AG04450 (cell line): ENCODE measurements at regions not wholly inside any gene's neighbourhood (a gene's known extent, or its start where the extent isn't known, plus 50 kb on each side); places are given as distances from the start of the nearest gene placed in this dataset.

Experiments used
- CTCF ChIA-PET: fragments of 300-600, 350-600 bp; formaldehyde crosslinking; extraction: SDS; loops from one replicate; lab custom pipeline; 2022; ENCODE audit warnings: antibody characterized with exemption, inconsistent platforms; lab: Charles Lee
- POLR2A ChIA-PET: fragments of 350-600 bp; formaldehyde crosslinking; extraction: SDS; loops from one replicate; lab custom pipeline; 2021; ENCODE audit warnings: antibody characterized with exemption, inconsistent platforms; lab: Yijun Ruan, JAX
- DNase-seq: peaks from one replicate; pipeline ENCODE4 v3.0.0-alpha.2; 2011; ENCODE audit warnings: low read depth, low spot score
- H3K27ac ChIP-seq: one replicate; pipeline ENCODE4 v1.5.1; 2012; ENCODE audit warnings: low read depth, low read length, control low read depth
- H3K27me3 ChIP-seq: one replicate; pipeline ENCODE4 v1.6.0; 2012; ENCODE audit warnings: low read length; ENCODE audit not compliant: control insufficient read depth, insufficient read depth
- H3K4me3 ChIP-seq: 2 replicates; pipeline ENCODE4 v1.5.1; 2011; ENCODE audit warnings: mild to moderate bottlenecking, low read depth, low read length, control low read depth
- H3K9me3 ChIP-seq: 2 replicates; pipeline ENCODE4 v1.5.1; 2012; ENCODE audit warnings: low read length; ENCODE audit not compliant: control insufficient read depth, insufficient read depth
- TF ChIP-seq, protein P1 (sequence below): IDR thresholded peaks from 2 replicates; pipeline ENCODE4 v1.5.1; 2011; ENCODE audit warnings: low read depth, low read length, control low read depth, inconsistent platforms

GRCh38 chr10:118516716-118517115, 78.7 kb downstream of the PRLHR start:
- Histone ChIP-seq H3K9me3 (no peaks in the 10 kb centered on the region), H3K27ac (no peak overlapping the region), H3K27me3 (no peaks in the 10 kb centered on the region), H3K4me3 (no peak overlapping the region)
- no peak for DNase-seq
- TF ChIP-seq, protein P1, sequence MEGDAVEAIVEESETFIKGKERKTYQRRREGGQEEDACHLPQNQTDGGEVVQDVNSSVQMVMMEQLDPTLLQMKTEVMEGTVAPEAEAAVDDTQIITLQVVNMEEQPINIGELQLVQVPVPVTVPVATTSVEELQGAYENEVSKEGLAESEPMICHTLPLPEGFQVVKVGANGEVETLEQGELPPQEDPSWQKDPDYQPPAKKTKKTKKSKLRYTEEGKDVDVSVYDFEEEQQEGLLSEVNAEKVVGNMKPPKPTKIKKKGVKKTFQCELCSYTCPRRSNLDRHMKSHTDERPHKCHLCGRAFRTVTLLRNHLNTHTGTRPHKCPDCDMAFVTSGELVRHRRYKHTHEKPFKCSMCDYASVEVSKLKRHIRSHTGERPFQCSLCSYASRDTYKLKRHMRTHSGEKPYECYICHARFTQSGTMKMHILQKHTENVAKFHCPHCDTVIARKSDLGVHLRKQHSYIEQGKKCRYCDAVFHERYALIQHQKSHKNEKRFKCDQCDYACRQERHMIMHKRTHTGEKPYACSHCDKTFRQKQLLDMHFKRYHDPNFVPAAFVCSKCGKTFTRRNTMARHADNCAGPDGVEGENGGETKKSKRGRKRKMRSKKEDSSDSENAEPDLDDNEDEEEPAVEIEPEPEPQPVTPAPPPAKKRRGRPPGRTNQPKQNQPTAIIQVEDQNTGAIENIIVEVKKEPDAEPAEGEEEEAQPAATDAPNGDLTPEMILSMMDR, result no peak
- ChIA-PET CTCF (no interaction called here), POLR2A (no interaction called here)

DNA sequence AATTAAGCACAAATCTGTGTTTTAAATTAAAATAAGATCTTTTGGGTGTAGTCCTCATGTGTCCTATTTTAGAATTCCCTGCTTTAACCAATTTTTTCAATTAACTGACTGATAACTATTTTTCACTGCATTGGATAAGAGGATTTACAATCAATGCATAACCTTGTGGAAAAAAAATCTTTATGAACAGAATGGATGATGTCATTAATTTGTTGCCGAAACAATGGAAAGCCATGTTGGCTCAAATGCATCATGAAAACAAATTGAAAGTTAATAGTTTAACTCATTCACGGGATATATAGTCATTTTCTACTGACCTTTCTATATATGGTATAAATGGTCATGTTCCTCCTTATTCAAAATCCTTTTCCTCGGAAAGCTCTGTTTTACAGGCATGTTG, 82.3 kb downstream of the PRLHR start:
- no peak overlapping the region for H3K27ac ChIP-seq
- CTCF ChIA-PET, result no interaction called here
- POLR2A ChIA-PET, result no interaction called here
- DNase-seq, result no peak
- no peak overlapping the region for H3K4me3 ChIP-seq
- H3K9me3 ChIP-seq, result no peaks in the 10 kb centered on the region
- no peaks in the 10 kb centered on the region for H3K27me3 ChIP-seq
- TF ChIP-seq, protein P1, result no peak

GRCh38 chr10:118511711-118512110, 83.7 kb downstream of the PRLHR start:
- Histone ChIP-seq H3K27me3 (no peaks in the 10 kb centered on the region), H3K9me3 (no peaks in the 10 kb centered on the region), H3K27ac (no peak overlapping the region), H3K4me3 (no peak overlapping the region)
- TF ChIP-seq, protein P1, result no peak
- no peak for DNase-seq
- POLR2A ChIA-PET, result no interaction called here
- CTCF ChIA-PET, result no interaction called here

GRCh38 chr10:118508863-118509262, 86.6 kb downstream of the PRLHR start:
- no peak overlapping the region for H3K4me3 ChIP-seq
- H3K27ac ChIP-seq, result no peak overlapping the region
- H3K27me3 ChIP-seq, result no peaks in the 10 kb centered on the region
- CTCF ChIA-PET, result no interaction called here
- TF ChIP-seq, protein P1, result no peak
- DNase-seq, result no peak
- POLR2A ChIA-PET, result no interaction called here
- H3K9me3 ChIP-seq, result no peaks in the 10 kb centered on the region

DNA sequence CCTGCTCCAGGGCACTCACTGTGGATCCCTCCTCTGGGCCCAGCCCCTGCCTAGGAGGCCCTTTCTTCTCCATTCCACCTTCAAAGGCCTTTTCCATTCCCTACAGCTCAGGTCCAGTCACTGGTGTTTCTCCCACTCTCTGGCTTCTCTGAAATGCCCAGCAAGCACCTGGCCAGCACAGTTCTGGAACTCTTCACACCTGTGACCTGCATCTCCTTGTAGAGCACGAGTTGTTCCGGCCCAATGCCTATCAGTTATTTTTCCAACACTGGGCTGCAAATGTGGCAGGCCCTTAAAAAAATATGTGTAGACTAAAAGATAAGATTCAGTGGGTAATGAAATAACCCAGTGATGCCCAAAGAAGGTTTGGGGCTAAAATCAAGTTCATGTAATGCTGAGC, 87.1 kb downstream of the PRLHR start:
- H3K9me3 ChIP-seq, result no peaks in the 10 kb centered on the region
- no peaks in the 10 kb centered on the region for H3K27me3 ChIP-seq
- ChIA-PET CTCF (no interaction called here), POLR2A (no interaction called here)
- DNase-seq, result no peak
- TF ChIP-seq, protein P1, result no peak
- no peak overlapping the region for H3K27ac ChIP-seq
- no peak overlapping the region for H3K4me3 ChIP-seq
